MG63 (cell line): ENCODE measurements at regions not wholly inside any gene's neighbourhood (a gene's known extent, or its start where the extent isn't known, plus 50 kb on each side); places are given as distances from the start of the nearest gene placed in this dataset.
"Not testable (repeated sequence)": the region's sequence is repeated elsewhere in the genome, so short reads cannot be mapped to it uniquely, and the experiment has no call there.

Experiments used
- DNase-seq: peaks from one replicate; pipeline ENCODE4 v3.0.0-alpha.2; 2020
- H3K27me3 ChIP-seq: fragments of 250-450 bp; sonication (Bioruptor Pico); 2 replicates; pipeline ENCODE4 v1.5.1; 2020; ENCODE audit warnings: mild to moderate bottlenecking, moderate library complexity
- H3K36me3 ChIP-seq: fragments of 250-450 bp; sonication (Bioruptor Pico); 2 replicates; pipeline ENCODE4 v1.5.1; 2020; ENCODE audit warnings: mild to moderate bottlenecking, moderate library complexity
- H3K4me3 ChIP-seq: fragments of 250-450 bp; sonication (Bioruptor Pico); 2 replicates; pipeline ENCODE4 v1.5.1; 2020; ENCODE audit warnings: mild to moderate bottlenecking, moderate library complexity
- H3K9me3 ChIP-seq: fragments of 250-450 bp; sonication (Bioruptor Pico); 2 replicates; pipeline ENCODE4 v1.5.1; 2020; ENCODE audit warnings: mild to moderate bottlenecking, moderate library complexity

DNA sequence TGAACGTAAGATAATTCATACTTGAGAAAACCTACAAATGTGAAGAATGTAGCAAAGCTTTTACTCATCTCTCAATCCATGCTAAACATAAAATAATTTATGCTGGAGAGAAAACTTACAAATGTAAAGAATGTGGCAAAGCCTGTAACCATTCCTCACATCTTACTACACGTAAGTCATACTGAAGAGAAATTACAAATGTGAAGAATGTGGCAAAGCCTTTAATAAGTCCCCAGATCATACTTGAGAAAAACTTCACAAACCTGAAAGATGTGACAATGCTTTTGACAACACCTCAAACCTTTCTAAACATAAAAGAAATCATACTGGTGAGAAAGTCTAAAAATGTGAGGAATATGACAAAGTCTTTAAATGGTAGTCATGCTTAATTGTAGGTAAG is 89.4 kb downstream of the ZNF675 start:
- Histone ChIP-seq H3K4me3 (no peak overlapping the region), H3K27me3 (no peaks in the 10 kb centered on the region), H3K9me3 (no peaks in the 10 kb centered on the region), H3K36me3 (no peaks in the 10 kb centered on the region)
- DNase-seq, result no peak

DNA sequence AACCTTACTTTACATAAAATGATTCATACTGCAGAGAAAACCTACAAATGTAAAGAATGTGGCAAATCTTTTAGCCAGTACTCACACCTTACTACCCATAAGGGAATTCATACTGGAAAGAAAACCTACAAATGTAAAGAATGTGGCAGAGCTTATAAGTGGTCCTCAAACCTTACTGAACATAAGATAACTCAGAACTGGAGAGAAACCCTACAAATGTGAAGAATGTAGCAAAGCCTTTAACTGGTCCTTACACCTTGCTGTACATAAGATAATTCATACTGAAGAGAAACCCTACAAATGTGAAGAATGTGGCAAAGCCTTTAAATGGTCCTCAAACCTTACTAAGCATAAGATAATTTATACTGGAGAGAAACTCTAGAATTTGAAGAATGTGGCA is 90.1 kb downstream of the ZNF675 start:
- Histone ChIP-seq H3K9me3 (no peaks in the 10 kb centered on the region), H3K4me3 (no peak overlapping the region), H3K27me3 (no peaks in the 10 kb centered on the region), H3K36me3 (no peaks in the 10 kb centered on the region)
- DNase-seq, result no peak

DNA sequence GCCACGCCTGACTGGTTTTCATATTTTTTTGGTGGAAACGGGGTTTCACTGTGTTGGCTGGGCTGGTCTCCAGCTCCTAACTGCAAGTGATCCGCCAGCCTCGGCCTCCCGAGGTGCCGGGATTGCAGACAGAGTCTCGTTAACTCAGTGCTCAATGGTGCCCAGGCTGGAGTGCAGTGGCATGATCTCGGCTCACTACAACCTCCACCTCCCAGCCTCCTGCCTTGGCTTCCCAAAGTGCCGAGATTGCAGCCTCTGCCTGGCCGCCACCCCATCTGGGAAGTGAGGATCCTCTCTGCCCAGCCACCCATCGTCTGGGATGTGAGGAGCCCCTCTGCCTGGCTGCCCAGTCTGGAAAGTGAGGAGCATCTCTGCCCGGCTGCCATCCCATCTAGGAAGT is 92.7 kb downstream of the ZNF675 start:
- H3K9me3 ChIP-seq, H3K4me3 ChIP-seq, H3K27me3 ChIP-seq, H3K36me3 ChIP-seq, DNase-seq: not testable (repeated sequence)

DNA sequence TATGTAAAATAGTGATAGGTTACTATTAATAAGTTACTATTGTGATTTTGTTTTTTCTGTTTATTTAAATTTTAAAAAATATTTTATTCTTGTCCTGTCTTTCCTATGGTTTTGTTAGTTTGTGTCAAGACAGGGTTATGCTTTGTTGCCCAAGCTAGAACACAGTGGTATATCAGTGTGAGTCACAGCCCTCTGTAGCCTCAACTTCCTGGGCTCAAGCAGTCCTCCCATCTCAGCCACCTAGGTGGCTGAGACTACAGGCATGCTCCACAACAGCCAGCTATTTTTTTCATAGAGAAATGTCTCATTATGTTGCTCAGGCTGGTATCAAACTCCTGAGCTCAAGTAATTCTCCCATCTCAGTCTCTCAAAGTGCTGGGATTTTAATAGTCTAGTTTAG is 99.5 kb downstream of the ZNF675 start:
- Histone ChIP-seq H3K4me3 (no peak overlapping the region), H3K9me3 (no peaks in the 10 kb centered on the region), H3K27me3 (no peaks in the 10 kb centered on the region), H3K36me3 (no peaks in the 10 kb centered on the region)
- DNase-seq, result no peak

DNA sequence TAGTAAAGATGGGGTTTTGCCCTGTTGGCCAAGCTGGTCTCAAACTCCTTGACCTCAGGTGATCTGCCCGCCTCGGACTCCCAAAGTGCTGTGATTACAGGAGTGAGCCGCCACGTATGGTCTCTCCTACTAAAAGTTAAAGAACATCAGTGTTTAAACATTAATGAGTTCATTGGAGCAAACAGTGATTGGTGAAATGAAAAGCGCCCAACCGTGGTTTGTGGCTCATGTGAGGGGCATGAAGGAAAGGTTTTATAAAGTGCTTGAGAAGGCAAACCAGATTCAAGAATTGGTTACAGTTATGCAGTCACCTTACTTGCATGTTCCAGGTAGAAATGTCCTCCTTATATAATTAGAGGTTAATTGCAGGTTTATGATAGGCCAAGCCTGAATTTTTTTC is 109.5 kb downstream of the ZNF675 start:
- no peak for DNase-seq
- Histone ChIP-seq H3K9me3 (no peaks in the 10 kb centered on the region), H3K27me3 (no peaks in the 10 kb centered on the region), H3K36me3 (no peaks in the 10 kb centered on the region), H3K4me3 (no peak overlapping the region)

DNA sequence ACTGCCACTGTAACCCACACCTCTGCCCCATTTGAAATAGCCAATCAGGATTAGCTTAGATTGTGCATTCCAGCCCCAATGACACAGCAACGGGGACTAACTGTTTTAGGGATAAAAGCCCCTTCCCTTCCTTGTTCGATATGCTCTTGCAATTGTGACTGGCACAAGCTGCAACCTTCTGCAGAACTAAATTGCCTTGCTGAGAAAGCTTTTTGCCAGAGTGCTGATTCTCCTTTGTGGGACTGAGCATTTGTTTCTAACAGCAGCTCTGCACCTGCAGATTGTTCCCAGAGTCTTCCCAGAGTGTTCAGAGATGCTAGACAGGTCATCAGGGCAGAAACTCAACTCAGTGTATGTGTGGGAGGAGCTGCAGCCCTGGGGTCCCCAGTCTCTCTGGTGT is 115.8 kb downstream of the ZNF675 start:
- no peaks in the 10 kb centered on the region for H3K36me3 ChIP-seq
- H3K4me3 ChIP-seq, result no peak overlapping the region
- no peaks in the 10 kb centered on the region for H3K9me3 ChIP-seq
- no peaks in the 10 kb centered on the region for H3K27me3 ChIP-seq
- no peak for DNase-seq

DNA sequence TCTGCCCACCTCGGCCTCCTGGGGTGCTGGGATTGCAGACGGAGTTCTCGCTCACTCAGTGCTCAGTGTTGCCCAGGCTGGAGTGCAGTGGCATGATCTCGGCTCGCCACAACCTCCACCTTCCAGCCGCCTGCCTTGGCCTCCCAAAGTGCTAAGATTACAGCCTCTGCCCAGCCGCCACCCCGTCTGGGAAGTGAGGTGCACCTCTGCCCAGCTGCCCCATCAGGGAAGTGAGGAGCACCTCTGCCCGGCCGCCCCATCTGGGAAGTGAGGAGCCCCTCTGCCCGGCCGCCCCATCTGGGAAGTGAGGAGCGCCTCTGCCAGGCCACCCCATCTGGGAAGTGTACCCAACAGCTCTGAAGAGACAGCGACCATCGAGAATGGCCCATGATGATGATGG is 118.9 kb downstream of the ZNF675 start:
- DNase-seq, H3K4me3 ChIP-seq, H3K36me3 ChIP-seq, H3K9me3 ChIP-seq, H3K27me3 ChIP-seq: not testable (repeated sequence)

DNA sequence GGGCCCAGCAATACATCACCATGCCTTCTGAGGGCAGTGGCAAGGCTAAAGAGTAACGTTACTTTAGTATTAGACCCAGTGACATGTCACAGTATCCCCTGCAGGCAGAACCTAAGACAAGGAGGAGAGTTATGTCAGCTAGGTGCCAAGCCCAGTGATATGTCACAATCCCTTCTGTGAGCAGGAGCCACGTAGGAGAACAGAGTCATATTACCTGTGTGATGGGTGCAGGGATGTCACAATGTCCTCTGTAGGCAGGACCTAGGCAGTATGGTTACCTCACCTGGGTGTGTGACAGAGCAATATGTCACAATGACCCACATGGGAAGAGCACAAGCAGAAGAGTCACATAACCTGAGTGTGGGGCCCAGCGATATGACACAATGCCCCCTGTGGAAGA is 121.8 kb downstream of the ZNF675 start:
- H3K9me3 ChIP-seq, result no peaks in the 10 kb centered on the region
- no peaks in the 10 kb centered on the region for H3K27me3 ChIP-seq
- no peak overlapping the region for H3K4me3 ChIP-seq
- no peaks in the 10 kb centered on the region for H3K36me3 ChIP-seq
- DNase-seq, result no peak

DNA sequence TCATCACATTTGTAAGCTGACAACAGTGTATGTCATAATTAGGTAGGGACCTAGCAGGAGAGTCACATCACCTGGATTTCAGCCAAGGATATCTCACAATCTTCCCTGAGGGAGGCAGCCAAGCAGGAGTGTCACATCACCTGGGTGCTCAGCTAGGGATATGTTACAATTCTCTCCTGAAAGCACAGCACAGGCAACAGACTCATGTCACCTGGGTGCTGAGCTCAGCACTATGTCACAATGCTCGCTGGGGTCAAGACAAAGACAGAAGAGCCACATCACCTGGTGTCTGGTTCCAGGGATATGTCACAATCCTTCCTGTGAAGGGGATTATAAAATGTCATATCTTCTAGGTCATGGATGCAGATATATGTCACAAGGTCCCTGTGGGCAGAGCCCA is 123.7 kb downstream of the ZNF675 start:
- no peak for DNase-seq
- H3K4me3 ChIP-seq, result no peak overlapping the region
- no peaks in the 10 kb centered on the region for H3K36me3 ChIP-seq
- no peaks in the 10 kb centered on the region for H3K27me3 ChIP-seq
- H3K9me3 ChIP-seq, result no peaks in the 10 kb centered on the region

DNA sequence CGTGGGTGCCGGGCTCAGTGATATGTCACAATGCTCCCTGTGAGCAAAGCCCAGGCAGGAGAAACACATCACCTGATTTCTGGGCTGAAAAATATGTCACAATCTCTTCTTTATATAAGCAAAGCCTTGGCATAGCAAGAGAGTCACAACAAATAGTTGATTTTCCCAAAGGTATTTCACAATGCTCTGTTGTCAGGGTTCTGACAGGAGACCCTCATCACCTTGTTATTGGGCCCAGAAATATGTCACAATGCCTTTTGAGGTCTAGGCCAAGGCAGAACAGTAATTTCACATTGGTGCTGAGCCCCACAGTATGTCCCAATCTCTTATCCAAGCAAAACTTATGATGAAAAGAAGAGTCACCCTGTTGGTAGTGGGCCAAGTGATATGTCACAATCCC is 125.7 kb downstream of the ZNF675 start:
- Histone ChIP-seq H3K27me3 (no peaks in the 10 kb centered on the region), H3K36me3 (no peaks in the 10 kb centered on the region), H3K4me3 (no peak overlapping the region), H3K9me3 (no peaks in the 10 kb centered on the region)
- DNase-seq, result no peak

DNA sequence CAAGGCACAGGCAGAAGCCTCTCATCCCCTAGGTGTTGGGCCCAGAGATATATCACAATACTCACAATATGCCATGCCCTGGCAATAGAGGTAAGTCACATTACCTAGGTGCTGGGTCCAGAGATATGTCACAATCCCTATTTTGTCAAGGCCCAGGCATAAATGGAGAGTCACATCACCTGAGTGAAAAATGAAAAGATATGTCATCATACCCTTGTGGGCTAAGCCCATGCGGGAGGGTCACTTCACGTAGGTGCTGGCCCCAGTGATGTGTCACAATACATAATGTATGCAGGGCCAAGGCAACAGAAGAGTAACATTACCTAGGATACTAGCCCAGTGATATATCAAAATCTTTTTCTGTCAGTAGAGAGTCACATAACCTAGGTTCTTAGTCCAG is 127.0 kb downstream of the ZNF675 start:
- H3K36me3 ChIP-seq, result no peaks in the 10 kb centered on the region
- H3K9me3 ChIP-seq, result no peaks in the 10 kb centered on the region
- DNase-seq, result no peak
- H3K4me3 ChIP-seq, result no peak overlapping the region
- no peaks in the 10 kb centered on the region for H3K27me3 ChIP-seq

DNA sequence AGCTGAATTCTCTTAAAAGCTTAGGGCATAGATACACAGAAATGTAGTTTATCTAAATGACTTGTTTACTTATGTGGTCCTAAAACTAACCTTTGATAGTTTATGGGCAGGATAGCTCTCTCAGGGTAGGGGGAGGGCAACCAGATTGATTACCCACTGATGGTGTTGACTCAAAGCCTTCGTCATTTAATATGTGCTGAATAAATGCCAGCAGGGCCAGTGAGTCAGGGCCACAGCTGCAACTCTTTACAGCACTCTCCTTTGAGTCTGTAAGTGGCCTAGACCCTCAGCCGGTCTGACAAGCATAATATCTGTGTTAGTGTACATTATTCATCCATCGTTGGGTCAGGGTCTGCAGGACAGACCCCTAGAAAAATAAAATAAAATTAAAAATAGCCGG is 128.5 kb downstream of the ZNF675 start:
- Histone ChIP-seq H3K9me3 (no peaks in the 10 kb centered on the region), H3K36me3 (no peaks in the 10 kb centered on the region), H3K4me3 (no peak overlapping the region), H3K27me3 (no peaks in the 10 kb centered on the region)
- no peak for DNase-seq

DNA sequence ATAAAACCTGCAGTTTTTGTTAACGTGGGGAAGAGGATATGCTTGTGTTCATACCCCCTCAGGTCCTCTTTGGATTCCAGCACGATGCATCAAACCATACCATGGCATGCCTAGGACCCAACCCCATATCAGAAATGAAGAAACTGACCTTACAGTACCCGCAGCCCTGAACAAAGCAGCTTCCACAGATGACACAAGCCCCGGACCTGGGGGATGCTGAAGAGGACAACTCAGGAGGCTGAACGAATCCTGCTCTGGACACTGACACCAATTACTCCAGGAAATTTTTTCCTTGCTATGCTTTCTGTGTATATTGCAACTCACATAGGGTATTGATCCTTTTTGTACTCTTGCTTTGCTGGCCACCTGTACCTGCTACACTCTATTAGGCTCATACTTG is 129.6 kb downstream of the ZNF675 start:
- Histone ChIP-seq H3K9me3 (no peaks in the 10 kb centered on the region), H3K27me3 (no peaks in the 10 kb centered on the region), H3K36me3 (no peaks in the 10 kb centered on the region), H3K4me3 (no peak overlapping the region)
- DNase-seq, result no peak

DNA sequence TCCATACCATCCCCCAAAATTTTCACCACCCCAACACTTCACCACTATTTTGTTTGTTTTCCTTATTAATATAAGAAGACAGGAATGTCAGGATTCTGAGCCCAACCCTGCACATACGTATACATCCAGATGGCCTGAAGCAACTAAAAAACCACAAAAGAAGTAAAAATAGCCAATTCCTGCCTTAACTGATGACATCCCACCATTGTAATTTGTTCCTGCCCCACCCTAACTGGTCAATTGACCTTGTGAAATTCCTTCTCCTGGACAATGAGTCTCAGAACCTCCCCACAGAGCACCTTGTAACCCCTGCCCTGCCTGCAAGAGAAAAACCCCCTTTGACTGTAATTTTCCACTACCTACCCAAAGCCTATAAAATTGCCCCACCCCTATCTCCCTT is 132.5 kb downstream of the ZNF675 start:
- no peak for DNase-seq

DNA sequence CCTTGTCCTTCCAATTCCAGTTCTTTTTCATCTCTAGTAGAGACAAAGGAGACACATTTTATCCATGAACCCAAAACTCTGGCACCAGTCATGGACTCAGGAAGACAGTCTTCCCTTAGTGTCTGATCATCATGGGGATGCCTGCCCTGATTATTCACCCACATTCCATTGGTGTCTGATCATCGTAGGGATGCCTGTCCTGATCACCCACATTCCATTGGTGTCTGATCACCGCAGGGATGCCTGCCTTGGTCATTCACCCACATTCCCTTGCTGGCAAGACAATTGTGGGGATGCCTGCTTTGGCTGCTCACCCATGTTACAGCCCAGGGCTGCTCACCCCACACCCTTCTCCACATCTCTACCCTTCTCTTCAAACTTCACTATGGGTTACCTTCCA is 136.9 kb downstream of the ZNF675 start:
- peak; percentile 53 for DNase-seq
- H3K9me3 ChIP-seq, H3K4me3 ChIP-seq, H3K27me3 ChIP-seq, H3K36me3 ChIP-seq: not testable (repeated sequence)

More for the DNA sequence above, 132.5 kb downstream of the ZNF675 start:
- no peak overlapping the region for H3K4me3 ChIP-seq
- no peaks in the 10 kb centered on the region for H3K9me3 ChIP-seq
- no peaks in the 10 kb centered on the region for H3K36me3 ChIP-seq
- H3K27me3 ChIP-seq, result no peaks in the 10 kb centered on the region

DNA sequence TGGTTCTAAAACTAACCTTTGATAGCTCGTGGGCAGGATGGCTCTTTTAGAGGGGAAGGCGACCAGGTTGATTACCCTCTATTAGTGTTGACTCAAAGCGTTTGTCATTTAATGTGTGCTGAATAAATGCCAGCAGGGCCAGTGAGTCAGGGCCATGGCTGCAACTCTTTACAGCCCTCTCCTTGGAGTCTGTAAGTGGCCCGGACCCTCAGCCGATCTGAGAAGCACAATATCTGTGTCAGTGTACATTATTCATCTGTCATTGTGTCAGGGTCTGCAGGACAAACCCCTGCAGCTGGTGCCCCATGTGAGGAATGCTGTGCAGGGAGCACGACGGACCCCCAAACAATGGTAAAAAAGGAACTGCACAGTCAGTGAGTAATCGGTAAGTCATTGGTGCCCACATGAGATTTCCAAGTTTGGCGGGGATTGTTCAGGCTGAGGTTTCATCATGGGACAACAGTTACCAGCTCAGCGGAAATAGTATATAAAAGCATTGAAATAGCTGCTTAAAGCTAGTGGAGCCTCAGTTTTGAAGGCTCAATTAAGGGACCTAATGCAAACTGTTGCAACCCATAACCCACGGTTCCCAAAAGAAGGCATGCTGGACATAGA is 139.1 kb downstream of the ZNF675 start:
- DNase-seq, result peak; percentile 38
- Histone ChIP-seq H3K36me3 (no peaks in the 10 kb centered on the region), H3K27me3 (no peaks in the 10 kb centered on the region), H3K4me3 (no peak overlapping the region), H3K9me3 (no peaks in the 10 kb centered on the region)

DNA sequence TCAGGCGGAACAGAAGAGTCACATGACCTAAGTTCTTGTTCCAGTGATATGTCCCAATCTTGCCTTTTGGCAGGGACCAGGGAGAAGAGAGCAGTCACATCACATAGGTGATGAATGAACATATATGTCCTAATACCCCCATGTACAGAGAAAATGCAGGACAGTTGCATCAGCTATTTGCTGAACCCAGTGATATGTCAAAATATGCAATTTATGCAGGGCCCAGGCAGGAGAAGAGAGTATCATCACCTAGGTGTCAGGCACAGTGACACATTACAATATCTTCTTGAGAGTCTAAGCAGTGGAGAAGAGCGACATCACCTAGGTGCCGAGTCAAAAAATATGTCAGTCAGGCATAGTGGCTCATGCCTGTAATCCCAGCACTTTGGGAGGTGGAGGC is 139.9 kb downstream of the ZNF675 start:
- DNase-seq, result no peak
- Histone ChIP-seq H3K27me3 (no peaks in the 10 kb centered on the region), H3K4me3 (no peak overlapping the region), H3K9me3 (no peaks in the 10 kb centered on the region), H3K36me3 (no peaks in the 10 kb centered on the region)

DNA sequence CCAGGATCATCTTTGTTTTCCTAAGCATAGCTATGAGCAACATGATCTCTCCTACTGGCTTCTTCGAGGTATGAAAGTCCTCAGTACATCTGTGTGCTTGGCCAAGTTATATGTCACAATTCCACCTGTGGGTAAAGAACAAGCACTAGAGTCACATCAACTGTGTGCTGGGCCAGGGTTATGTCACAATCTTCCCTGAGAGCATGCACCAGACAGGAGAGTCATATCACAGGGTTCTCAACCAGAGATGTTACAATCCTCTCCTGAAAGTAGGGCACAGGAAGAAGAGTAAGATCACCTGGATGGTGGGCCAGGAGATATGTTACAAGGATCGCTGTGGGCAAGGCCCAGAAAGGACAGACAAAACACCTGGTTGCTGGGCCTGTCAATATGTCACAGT is 143.7 kb downstream of the ZNF675 start:
- no peaks in the 10 kb centered on the region for H3K9me3 ChIP-seq

DNA sequence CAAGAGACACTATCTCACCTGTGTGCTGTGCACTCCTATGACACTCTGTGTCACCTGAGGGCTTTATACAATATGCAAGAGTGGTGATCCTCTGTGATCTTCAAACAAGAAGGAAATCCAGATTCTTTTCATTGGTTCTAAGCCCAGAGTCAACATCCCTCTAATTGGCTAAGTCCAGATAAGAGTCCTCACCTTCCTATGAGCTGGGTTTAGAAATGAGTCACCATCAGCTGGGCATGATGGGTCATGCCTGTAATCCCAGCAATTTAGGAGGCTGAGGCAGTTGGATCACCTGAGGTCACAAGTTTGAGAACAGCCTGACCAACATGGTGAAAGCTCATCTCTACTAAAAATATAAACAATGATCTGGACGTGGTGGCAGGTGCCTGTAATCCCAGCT is 144.4 kb downstream of the ZNF675 start:
- Histone ChIP-seq H3K4me3 (no peak overlapping the region), H3K36me3 (no peaks in the 10 kb centered on the region), H3K9me3 (no peaks in the 10 kb centered on the region), H3K27me3 (no peaks in the 10 kb centered on the region)
- DNase-seq, result no peak

More for the DNA sequence above, 143.7 kb downstream of the ZNF675 start:
- H3K36me3 ChIP-seq, result no peaks in the 10 kb centered on the region
- H3K4me3 ChIP-seq, result no peak overlapping the region
- DNase-seq, result no peak
- no peaks in the 10 kb centered on the region for H3K27me3 ChIP-seq
